Esophagus squamous epithelium (tissue), 4 donors: ENCODE measurements at regions not wholly inside any gene's neighbourhood (a gene's known extent, or its start where the extent isn't known, plus 50 kb on each side); places are given as distances from the start of the nearest gene placed in this dataset.

Experiments used
- POLR2A ChIP-seq, 4 donors: fragments of 450-650 bp; IDR thresholded peaks; one replicate each; pipeline ENCODE4 v1.6.1; 2017; ENCODE audit warnings: antibody characterized with exemption in 4 of 4, mild to moderate bottlenecking in 4 of 4, moderate library complexity in 3 of 4
- TF ChIP-seq, protein P1 (sequence below), 6 experiments: fragments of 450-650 bp in 4 of 6; fragments of 200-600 bp in 2 of 6; sonication (generic) in 2 of 6; IDR thresholded peaks; one replicate each; pipeline ENCODE4 v1.5.1; 2016 to 2019; ENCODE audit warnings: antibody characterized with exemption in 6 of 6, mild to moderate bottlenecking in 4 of 6, moderate library complexity in 4 of 6

DNA sequence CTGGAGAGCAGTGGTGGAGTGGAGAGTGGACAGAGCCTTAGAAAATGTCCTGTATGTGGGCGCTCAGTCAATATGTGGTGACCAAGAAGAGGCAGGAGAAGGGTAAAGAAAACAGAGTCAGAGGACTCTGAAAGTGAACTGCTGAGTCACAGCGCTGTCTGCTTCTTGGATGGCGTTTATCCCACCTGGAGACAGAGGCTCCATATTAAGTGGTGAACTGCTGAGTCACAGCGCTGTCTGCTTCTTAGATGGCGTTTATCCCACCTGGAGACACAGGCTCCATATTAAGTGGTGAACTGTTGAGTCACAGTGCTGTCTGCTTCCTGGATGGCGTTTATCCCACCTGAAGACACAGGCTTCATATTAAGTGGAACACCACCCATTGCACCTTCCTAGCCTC lies 119.3 kb upstream of the RALGAPA2 start:
- TF ChIP-seq, protein P1, sequence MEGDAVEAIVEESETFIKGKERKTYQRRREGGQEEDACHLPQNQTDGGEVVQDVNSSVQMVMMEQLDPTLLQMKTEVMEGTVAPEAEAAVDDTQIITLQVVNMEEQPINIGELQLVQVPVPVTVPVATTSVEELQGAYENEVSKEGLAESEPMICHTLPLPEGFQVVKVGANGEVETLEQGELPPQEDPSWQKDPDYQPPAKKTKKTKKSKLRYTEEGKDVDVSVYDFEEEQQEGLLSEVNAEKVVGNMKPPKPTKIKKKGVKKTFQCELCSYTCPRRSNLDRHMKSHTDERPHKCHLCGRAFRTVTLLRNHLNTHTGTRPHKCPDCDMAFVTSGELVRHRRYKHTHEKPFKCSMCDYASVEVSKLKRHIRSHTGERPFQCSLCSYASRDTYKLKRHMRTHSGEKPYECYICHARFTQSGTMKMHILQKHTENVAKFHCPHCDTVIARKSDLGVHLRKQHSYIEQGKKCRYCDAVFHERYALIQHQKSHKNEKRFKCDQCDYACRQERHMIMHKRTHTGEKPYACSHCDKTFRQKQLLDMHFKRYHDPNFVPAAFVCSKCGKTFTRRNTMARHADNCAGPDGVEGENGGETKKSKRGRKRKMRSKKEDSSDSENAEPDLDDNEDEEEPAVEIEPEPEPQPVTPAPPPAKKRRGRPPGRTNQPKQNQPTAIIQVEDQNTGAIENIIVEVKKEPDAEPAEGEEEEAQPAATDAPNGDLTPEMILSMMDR (IDR thresholded peaks at IDR 0.05): no peak
- TF ChIP-seq POLR2A (IDR thresholded peaks at IDR 0.05): no peak
